Small intestine (tissue), 7 donors: ENCODE measurements at regions not wholly inside any gene's neighbourhood (a gene's known extent, or its start where the extent isn't known, plus 50 kb on each side); places are given as distances from the start of the nearest gene placed in this dataset.
A peak's percentile ranks its signal among the peaks of the same experiment; 100 is the strongest.

Source experiments
- DNase-seq, 2 donors: peaks; one replicate each; pipeline versions ENCODE4 v3.0.0 to v3.0.0-alpha.2; 2013
- FAIRE-seq: peaks from 2 replicates; lab custom pipeline; 2012; peaks lifted over from hg19 to GRCh38; lab: Jason Lieb, UNC
- H3K27ac ChIP-seq, 3 donors: one replicate each; pipeline ENCODE4 v1.5.1; 2013; ENCODE audit warnings: low read length in 2 of 3, mild to moderate bottlenecking in 2 of 3, control low read depth in 1 of 3, inconsistent platforms in 1 of 3, low read depth in 1 of 3, moderate library complexity in 1 of 3
- H3K27me3 ChIP-seq, 3 donors: one replicate each; pipeline ENCODE4 v1.6.1; 2013; ENCODE audit warnings: low read length in 3 of 3, inconsistent platforms in 1 of 3; ENCODE audit not compliant: control insufficient read depth in 3 of 3, insufficient read depth in 3 of 3
- H3K36me3 ChIP-seq, 3 donors: one replicate each; pipeline ENCODE4 v1.6.1; 2013; ENCODE audit warnings: low read length in 3 of 3, inconsistent platforms in 1 of 3, low read depth in 1 of 3, mild to moderate bottlenecking in 1 of 3, moderate library complexity in 1 of 3; ENCODE audit not compliant: control insufficient read depth in 3 of 3, insufficient read depth in 2 of 3
- H3K4me1 ChIP-seq, 3 donors: one replicate each; pipeline ENCODE4 v1.6.1; 2013; ENCODE audit warnings: low read length in 2 of 3, inconsistent platforms in 1 of 3, low read depth in 1 of 3, mild to moderate bottlenecking in 1 of 3, moderate library complexity in 1 of 3; ENCODE audit not compliant: control insufficient read depth in 3 of 3, insufficient read depth in 2 of 3
- H3K4me3 ChIP-seq, 3 donors: one replicate each; pipeline ENCODE4 v1.5.1; 2013; ENCODE audit warnings: low read length in 3 of 3, control low read depth in 1 of 3, inconsistent platforms in 1 of 3, low read depth in 1 of 3, mild to moderate bottlenecking in 1 of 3, moderate library complexity in 1 of 3
- H3K9me3 ChIP-seq, 2 donors: one replicate each; pipeline ENCODE4 v1.6.1; 2013; ENCODE audit warnings: low read depth in 1 of 2, low read length in 1 of 2; ENCODE audit not compliant: control insufficient read depth in 2 of 2, insufficient read depth in 1 of 2
- WGBS, 3 donors: extraction: QIAGEN DNeasy Blood & Tissue Kit; methylation state at CpG; one replicate each; pipeline ENCODE4 v1.1.7; 2013; 5-methylcytosine and 5-hydroxymethylcytosine counted together
- donor health status: healthy with polysubstance abuse.
- donor health status: control.
- donor health status: control.
- donor health status: Bipolar disorder and iron deficiency.
- donor health status: healthy.

DNA sequence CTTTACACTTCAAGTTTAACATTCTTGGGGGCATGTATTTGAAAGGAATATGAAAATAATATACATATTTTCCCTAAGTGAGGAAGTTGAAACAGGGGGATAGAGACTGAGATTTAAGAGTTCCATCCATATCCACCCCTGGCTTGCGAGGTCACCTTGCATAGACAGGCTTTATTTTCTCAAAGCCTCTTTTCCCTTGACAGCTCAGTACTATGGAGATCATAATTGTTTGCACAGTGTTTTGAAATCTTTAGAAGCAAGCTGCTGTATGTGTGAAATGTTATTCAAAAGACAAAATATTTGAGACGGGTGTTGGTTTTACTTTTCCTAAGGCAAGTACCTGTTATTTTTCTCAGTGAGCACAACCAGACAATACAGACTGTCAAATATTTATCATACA, 163.1 kb downstream of the LRRC70 start:
- 61 to 70% (median 62%) methylated on average over 2 of the region's 2 CpGs for WGBS, 3 donors
- no peak for FAIRE-seq

GRCh38 chr5:62737766-62738165, 159.1 kb downstream of the LRRC70 start:
- Histone ChIP-seq H3K27me3 (no peaks in the 10 kb centered on the region), H3K4me3 (no peak overlapping the region), H3K27ac (no peak overlapping the region), H3K4me1 (peaks cover 0 to 11% (median 0%) of the 10 kb centered on the region in 3 donors), H3K9me3 (no peaks in the 10 kb centered on the region), H3K36me3 (no peaks in the 10 kb centered on the region)
- no peak for DNase-seq
- FAIRE-seq = no peak

More for the DNA sequence above, 163.1 kb downstream of the LRRC70 start:
- Histone ChIP-seq H3K4me1 (peaks cover 0 to 21% (median 0%) of the 10 kb centered on the region in 3 donors), H3K9me3 (no peaks in the 10 kb centered on the region), H3K36me3 (no peaks in the 10 kb centered on the region), H3K27me3 (no peaks in the 10 kb centered on the region), H3K27ac (peak overlapping the region in 1 of 3 donors; percentile 36), H3K4me3 (no peak overlapping the region)
- DNase-seq = no peak

GRCh38 chr5:62732677-62733121, 154.1 kb downstream of the LRRC70 start:
- Histone ChIP-seq H3K27ac (no peak overlapping the region), H3K36me3 (no peaks in the 10 kb centered on the region), H3K9me3 (no peaks in the 10 kb centered on the region), H3K27me3 (no peaks in the 10 kb centered on the region), H3K4me3 (no peak overlapping the region), H3K4me1 (no peaks in the 10 kb centered on the region)
- no peak for FAIRE-seq
- DNase-seq = peak in 1 of 2 donors; percentile 8
- 26 to 56% (median 36%) methylated on average over 1 of the region's 1 CpG for WGBS, 3 donors

GRCh38 chr5:62731022-62731421, 152.4 kb downstream of the LRRC70 start:
- no peak overlapping the region for H3K27ac ChIP-seq
- DNase-seq = no peak
- no peaks in the 10 kb centered on the region for H3K4me1 ChIP-seq
- FAIRE-seq = no peak
- no peak overlapping the region for H3K4me3 ChIP-seq
- no peaks in the 10 kb centered on the region for H3K36me3 ChIP-seq
- H3K9me3 ChIP-seq = no peaks in the 10 kb centered on the region
- 43 to 58% (median 52%) methylated on average over 3 of the region's 3 CpGs for WGBS, 3 donors
- H3K27me3 ChIP-seq = no peaks in the 10 kb centered on the region

DNA sequence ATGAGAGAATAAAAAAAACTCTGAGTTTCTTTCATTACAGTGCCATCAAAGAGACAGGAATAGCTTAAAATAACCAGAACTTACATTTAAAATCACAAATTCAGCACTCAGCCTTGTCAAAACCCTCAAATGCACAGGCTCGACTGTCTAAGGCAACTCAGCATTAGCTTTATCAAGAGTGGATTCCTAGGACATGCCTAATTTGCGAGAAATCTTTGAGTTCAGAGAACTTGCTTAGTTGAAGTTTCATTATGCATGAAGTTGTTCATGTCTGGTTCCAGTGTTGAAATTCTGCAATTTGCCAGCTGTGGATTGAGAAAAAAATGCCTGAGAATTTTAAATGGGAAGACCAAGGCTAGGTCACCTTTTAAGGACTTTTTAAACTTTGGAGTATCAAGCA, 151.1 kb downstream of the LRRC70 start:
- Histone ChIP-seq H3K4me1 (no peaks in the 10 kb centered on the region), H3K9me3 (no peaks in the 10 kb centered on the region), H3K4me3 (no peak overlapping the region), H3K27me3 (no peaks in the 10 kb centered on the region), H3K36me3 (no peaks in the 10 kb centered on the region), H3K27ac (no peak overlapping the region)
- DNase-seq (no peak), FAIRE-seq (no peak)
- WGBS, 3 donors = 78 to 89% (median 87%) methylated on average over 2 of the region's 2 CpGs

DNA sequence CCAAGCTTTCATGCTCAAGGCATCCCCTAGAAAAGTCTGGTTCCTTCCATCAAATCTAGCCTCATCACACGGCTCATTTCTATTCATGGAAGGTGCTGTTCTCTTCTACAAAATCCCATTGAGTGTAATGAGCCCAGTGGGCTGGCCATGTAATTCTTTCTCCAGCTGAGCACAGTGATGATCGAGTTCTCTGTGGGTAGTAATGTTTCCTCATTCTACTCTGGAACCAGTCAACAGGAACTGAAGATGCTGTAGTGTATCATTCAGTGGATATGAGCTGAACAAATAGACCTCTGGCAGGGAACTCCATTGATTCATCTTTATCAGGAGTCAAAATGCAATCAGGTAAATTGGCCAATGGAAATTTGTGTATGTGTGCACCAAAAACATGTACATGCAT, 149.2 kb downstream of the LRRC70 start:
- Histone ChIP-seq H3K4me1 (no peaks in the 10 kb centered on the region), H3K27ac (no peak overlapping the region), H3K9me3 (no peaks in the 10 kb centered on the region), H3K27me3 (no peaks in the 10 kb centered on the region), H3K36me3 (no peaks in the 10 kb centered on the region), H3K4me3 (no peak overlapping the region)
- 77 to 89% (median 86%) methylated on average over 2 of the region's 2 CpGs for WGBS, 3 donors
- FAIRE-seq = no peak
- no peak for DNase-seq

DNA sequence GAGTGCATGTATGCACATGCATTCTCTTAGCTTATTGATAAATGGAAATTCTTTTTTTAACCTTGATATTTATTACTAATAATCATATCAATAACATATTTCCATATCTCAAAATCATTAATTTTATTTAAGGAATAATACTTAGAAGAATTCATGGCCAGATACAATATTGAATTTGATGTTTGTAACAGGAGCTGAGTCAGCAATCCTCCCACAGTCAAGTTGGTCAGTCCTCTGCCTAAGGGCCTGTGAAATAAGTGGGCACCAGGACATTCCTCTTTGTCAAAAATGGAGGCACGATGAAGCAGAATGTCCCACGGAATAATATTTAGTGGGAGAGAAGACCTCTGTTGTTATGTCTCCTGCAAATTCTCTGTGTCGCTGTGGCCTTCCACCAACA, 148.6 kb downstream of the LRRC70 start:
- Histone ChIP-seq H3K9me3 (no peaks in the 10 kb centered on the region), H3K27ac (no peak overlapping the region), H3K27me3 (peaks cover 0 to 2% (median 0%) of the 10 kb centered on the region in 3 donors), H3K36me3 (no peaks in the 10 kb centered on the region), H3K4me1 (no peaks in the 10 kb centered on the region), H3K4me3 (no peak overlapping the region)
- WGBS, 3 donors = 93 to 98% (median 95%) methylated on average over 3 of the region's 3 CpGs
- DNase-seq (no peak), FAIRE-seq (no peak)

DNA sequence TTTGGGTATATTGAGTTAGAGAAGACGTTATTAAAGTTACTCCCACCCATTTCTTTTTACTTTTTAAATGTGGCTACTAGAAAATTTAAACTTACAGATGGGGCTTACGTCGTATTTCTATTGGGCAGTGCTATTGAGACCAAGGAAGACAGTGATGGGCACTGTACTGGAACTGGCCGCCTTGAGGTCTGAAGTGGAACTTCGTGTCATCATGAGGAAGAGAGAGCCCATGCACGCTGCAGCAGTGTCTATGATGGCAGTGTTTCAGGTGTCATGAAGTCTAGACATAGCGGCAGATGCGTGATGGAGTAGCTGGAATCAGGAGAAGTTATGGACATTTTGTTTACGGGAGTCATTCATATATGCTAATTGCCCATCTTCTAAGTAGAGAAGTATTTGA, 143.7 kb downstream of the LRRC70 start:
- FAIRE-seq (no peak), DNase-seq (no peak)
- H3K9me3 ChIP-seq = no peaks in the 10 kb centered on the region
- 76 to 89% (median 78%) methylated on average over 9 of the region's 9 CpGs for WGBS, 3 donors
- no peak overlapping the region for H3K27ac ChIP-seq
- no peak overlapping the region for H3K4me3 ChIP-seq
- H3K4me1 ChIP-seq = peaks cover 0 to 10% (median 0%) of the 10 kb centered on the region in 3 donors
- H3K27me3 ChIP-seq = peaks cover 0 to 2% (median 0%) of the 10 kb centered on the region in 3 donors
- no peaks in the 10 kb centered on the region for H3K36me3 ChIP-seq

- H3K9me3 ChIP-seq = no peaks in the 10 kb centered on the region
- H3K4me1 ChIP-seq = peaks cover 0 to 10% (median 0%) of the 10 kb centered on the region in 3 donors
- H3K4me3 ChIP-seq = no peak overlapping the region
- FAIRE-seq (no peak), DNase-seq (peak; percentile 37 to 54)
- 10 to 17% (median 13%) methylated on average over 7 of the region's 7 CpGs for WGBS, 3 donors
- no peaks in the 10 kb centered on the region for H3K36me3 ChIP-seq
- H3K27ac ChIP-seq = no peak overlapping the region
- peaks cover 0 to 2% (median 0%) of the 10 kb centered on the region in 3 donors for H3K27me3 ChIP-seq
Measured at GRCh38 chr5:62720031-62720441, 141.4 kb downstream of the LRRC70 start.
